Esophagus muscularis mucosa (tissue), 3 donors: ENCODE measurements at regions not wholly inside any gene's neighbourhood (a gene's known extent, or its start where the extent isn't known, plus 50 kb on each side); places are given as distances from the start of the nearest gene placed in this dataset.

Experiments
- POLR2A ChIP-seq: fragments of 450-650 bp; IDR thresholded peaks from one replicate; pipeline ENCODE4 v1.6.1; 2017; ENCODE audit warnings: antibody characterized with exemption, moderate library complexity, mild to moderate bottlenecking, low read depth
- TF ChIP-seq, protein P1 (sequence below), 3 experiments: fragments of 200-600 bp in 2 of 3; fragments of 450-650 bp in 1 of 3; sonication (generic) in 2 of 3; IDR thresholded peaks; one replicate each; pipeline ENCODE4 v1.5.1; 2017 to 2019; ENCODE audit warnings: antibody characterized with exemption in 3 of 3, mild to moderate bottlenecking in 2 of 3, moderate library complexity in 1 of 3

GRCh38 chr7:128191136-128191844, 49.8 kb upstream of the LEP start:
- TF ChIP-seq, protein P1, sequence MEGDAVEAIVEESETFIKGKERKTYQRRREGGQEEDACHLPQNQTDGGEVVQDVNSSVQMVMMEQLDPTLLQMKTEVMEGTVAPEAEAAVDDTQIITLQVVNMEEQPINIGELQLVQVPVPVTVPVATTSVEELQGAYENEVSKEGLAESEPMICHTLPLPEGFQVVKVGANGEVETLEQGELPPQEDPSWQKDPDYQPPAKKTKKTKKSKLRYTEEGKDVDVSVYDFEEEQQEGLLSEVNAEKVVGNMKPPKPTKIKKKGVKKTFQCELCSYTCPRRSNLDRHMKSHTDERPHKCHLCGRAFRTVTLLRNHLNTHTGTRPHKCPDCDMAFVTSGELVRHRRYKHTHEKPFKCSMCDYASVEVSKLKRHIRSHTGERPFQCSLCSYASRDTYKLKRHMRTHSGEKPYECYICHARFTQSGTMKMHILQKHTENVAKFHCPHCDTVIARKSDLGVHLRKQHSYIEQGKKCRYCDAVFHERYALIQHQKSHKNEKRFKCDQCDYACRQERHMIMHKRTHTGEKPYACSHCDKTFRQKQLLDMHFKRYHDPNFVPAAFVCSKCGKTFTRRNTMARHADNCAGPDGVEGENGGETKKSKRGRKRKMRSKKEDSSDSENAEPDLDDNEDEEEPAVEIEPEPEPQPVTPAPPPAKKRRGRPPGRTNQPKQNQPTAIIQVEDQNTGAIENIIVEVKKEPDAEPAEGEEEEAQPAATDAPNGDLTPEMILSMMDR (IDR thresholded peaks at IDR 0.05): no peak
- TF ChIP-seq POLR2A: no peak
